ENCODE measurements at regions not wholly inside any gene's neighbourhood (a gene's known extent, or its start where the extent isn't known, plus 50 kb on each side); places are given as distances from the start of the nearest gene placed in this dataset.

DNA sequence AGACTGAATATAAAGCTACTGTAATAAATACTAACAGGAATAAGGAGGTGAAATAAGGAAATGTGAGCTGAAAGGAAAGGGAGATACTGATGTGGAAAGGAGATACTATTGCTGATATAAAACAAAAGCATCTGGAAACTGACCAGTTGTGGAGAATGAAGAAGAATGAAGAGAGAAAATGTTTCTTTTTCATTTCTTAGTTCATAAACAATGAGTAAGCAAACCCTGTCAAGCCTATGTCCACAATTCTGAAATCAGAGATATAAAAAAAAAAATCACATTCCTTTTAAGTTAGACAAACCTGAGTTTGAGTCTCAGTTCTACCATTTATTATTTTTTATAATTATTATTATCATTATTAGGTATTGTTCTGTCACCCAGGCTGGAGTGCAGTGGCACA is 121.6 kb upstream of the GJE1 start:
- TF ChIP-seq CTCF (conservative IDR thresholded peaks at IDR 0.05 in 1 of 2, IDR thresholded peaks at IDR 0.05 in 1 of 2; ENCODE audit: extremely low read depth in 1 of 2, insufficient read depth in 1 of 2, low read depth in 1 of 2, low read length in 2 of 2) (no peak), EZH2 (IDR thresholded peaks at IDR 0.05; ENCODE audit: borderline replicate concordance, low read length) (no peak)

All from mammary epithelial cell (primary cell).